ENCODE measurements at regions not wholly inside any gene's neighbourhood (a gene's known extent, or its start where the extent isn't known, plus 50 kb on each side); places are given as distances from the start of the nearest gene placed in this dataset.

DNA sequence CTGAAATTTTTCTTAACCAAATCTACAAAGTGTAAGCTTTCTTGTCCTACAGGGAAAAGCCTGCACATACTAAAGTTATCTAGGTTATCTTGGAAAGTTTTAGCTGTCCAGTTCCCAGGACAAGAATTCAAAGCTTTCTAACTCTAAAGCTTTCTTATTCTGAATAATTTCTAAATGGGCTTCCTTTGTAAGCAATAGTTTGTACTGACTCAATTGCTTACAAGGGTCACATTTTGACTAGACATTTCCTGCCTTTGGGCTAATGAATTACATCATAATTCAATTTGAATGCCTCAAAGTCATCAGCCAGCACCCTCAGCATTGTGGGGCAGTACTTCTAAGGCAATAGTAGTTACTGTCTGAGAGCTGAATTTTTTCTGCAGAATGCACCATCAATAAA, 223.0 kb downstream of the LTN1 start:
- TF ChIP-seq POLR2A (IDR thresholded peaks at IDR 0.05; ENCODE audit: low read depth, low read length) (no peak), POLR2AphosphoS5 (IDR thresholded peaks at IDR 0.05; ENCODE audit: insufficient read depth, low read depth, low read length) (no peak), EZH2 (IDR thresholded peaks at IDR 0.05; ENCODE audit: borderline replicate concordance, low read depth, low read length, severe bottlenecking) (no peak)
- TF ChIP-seq, protein P1, sequence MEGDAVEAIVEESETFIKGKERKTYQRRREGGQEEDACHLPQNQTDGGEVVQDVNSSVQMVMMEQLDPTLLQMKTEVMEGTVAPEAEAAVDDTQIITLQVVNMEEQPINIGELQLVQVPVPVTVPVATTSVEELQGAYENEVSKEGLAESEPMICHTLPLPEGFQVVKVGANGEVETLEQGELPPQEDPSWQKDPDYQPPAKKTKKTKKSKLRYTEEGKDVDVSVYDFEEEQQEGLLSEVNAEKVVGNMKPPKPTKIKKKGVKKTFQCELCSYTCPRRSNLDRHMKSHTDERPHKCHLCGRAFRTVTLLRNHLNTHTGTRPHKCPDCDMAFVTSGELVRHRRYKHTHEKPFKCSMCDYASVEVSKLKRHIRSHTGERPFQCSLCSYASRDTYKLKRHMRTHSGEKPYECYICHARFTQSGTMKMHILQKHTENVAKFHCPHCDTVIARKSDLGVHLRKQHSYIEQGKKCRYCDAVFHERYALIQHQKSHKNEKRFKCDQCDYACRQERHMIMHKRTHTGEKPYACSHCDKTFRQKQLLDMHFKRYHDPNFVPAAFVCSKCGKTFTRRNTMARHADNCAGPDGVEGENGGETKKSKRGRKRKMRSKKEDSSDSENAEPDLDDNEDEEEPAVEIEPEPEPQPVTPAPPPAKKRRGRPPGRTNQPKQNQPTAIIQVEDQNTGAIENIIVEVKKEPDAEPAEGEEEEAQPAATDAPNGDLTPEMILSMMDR (IDR thresholded peaks at IDR 0.05; ENCODE audit: extremely low read depth in 1 of 2, insufficient read depth in 1 of 2, low read depth in 1 of 2, low read length in 2 of 2): no peak
